ENCODE measurements at regions not wholly inside any gene's neighbourhood (a gene's known extent, or its start where the extent isn't known, plus 50 kb on each side); places are given as distances from the start of the nearest gene placed in this dataset.

GRCh38 chrX:101787934-101788333 lies 128.3 kb upstream of the ARMCX2 start:
- no peak for TF ChIP-seq EZH2 (IDR thresholded peaks at IDR 0.05)
- no peak for TF ChIP-seq POLR2AphosphoS5 (IDR thresholded peaks at IDR 0.05; ENCODE audit: borderline replicate concordance, low read depth, low read length)
- TF ChIP-seq FOXP2 (optimal IDR thresholded peaks at IDR 0.05; ENCODE audit: control extremely low read depth, extremely low read length, insufficient read depth), result no peak

Data from SK-N-MC (cell line).